OCI-LY3 (cell line): ENCODE measurements at regions not wholly inside any gene's neighbourhood (a gene's known extent, or its start where the extent isn't known, plus 50 kb on each side); places are given as distances from the start of the nearest gene placed in this dataset.

ENCODE experiments used
- CTCF ChIP-seq: fragments of 200-600, 300-600 bp; sonication (generic); IDR thresholded peaks from 2 replicates; pipeline ENCODE4 v1.5.1; 2014; ENCODE audit warnings: antibody characterized with exemption, low read length, low read depth
- EZH2phosphoT487 ChIP-seq: fragments of 200-600 bp; shearing (Covaris generic); IDR thresholded peaks from 2 replicates; pipeline ENCODE4 v1.6.1; 2018; ENCODE audit warnings: antibody characterized with exemption, mixed run types, low read depth

- TF ChIP-seq CTCF = no peak
- TF ChIP-seq EZH2phosphoT487 = no peak
Observed at GRCh38 chr18:10299643-10300042, 154.8 kb upstream of the APCDD1 start.
